ENCODE measurements at regions not wholly inside any gene's neighbourhood (a gene's known extent, or its start where the extent isn't known, plus 50 kb on each side); places are given as distances from the start of the nearest gene placed in this dataset.

GRCh38 chr6:28656715-28657114, 131.0 kb downstream of the GPX5 start:
- TF ChIP-seq CTCF (conservative IDR thresholded peaks at IDR 0.05; ENCODE audit: low read depth, low read length) (no peak), EZH2 (IDR thresholded peaks at IDR 0.05; ENCODE audit: low read length, unreplicated experiment) (no peak), EZH2phosphoT487 (IDR thresholded peaks at IDR 0.05; ENCODE audit: borderline replicate concordance, low read length) (no peak)

Measured in PC-3 (cell line).